ENCODE measurements at regions not wholly inside any gene's neighbourhood (a gene's known extent, or its start where the extent isn't known, plus 50 kb on each side); places are given as distances from the start of the nearest gene placed in this dataset.
"Not testable (repeated sequence)": the region's sequence is repeated elsewhere in the genome, so short reads cannot be mapped to it uniquely, and the experiment has no call there.

GRCh38 chr10:80952436-80952835, 414.7 kb downstream of the SH2D4B start:
- no peak for DNase-seq

- DNase-seq: no peak
Measured at GRCh38 chr10:80957161-80957560, 419.5 kb downstream of the SH2D4B start.

DNA sequence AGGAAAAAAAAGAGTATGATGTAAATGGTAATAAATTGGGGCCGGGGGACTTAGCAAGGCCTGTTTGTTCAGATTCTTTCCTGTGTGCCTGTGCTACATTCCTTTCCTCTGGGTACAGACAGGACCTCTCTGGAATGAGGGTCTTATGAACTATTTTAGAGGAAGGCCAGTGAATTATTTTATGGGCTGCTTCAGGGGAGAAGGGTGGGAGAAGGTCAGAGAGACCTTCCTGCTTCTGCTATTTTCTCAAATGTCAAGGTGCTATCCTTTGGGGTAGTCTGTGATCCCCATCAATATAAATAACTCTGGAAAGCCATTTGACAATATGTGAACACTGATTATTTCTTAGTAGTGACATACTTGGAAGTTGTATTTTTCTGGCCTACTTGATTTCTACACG, 426.5 kb downstream of the SH2D4B start:
- no peak for DNase-seq

DNA sequence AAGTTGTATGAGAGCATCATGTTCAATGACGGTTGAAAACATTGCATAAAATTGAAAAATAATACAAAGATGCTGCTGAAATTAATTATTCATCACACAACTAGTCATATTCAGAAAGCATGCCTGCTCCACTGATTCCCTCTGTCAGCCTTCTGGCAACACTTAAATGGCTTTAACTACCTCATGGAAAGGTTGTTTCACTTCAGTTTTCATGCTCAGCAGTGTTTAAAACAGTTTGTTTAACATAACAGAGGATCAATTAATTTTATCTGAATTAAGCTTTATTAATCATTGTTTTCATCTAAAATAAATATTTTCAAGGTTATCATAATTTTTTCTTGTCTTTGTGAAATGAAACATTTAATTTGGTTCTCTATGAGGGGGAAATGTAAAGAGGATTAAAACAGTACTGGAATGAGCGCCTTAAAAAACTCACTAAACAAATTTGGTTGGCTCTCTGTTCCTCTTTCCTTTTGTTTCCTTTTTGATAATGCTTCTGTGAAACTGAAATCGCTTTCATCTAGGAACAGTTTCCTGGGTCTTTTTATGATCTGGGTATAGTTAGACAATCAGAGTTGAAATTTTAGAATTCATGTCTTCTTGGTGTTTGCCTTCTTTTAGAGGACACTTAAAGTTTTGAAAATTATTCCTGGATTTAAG, 427.4 kb downstream of the SH2D4B start:
- no peak for DNase-seq

GRCh38 chr10:80966326-80966986, 428.8 kb downstream of the SH2D4B start:
- DNase-seq: no peak

DNA sequence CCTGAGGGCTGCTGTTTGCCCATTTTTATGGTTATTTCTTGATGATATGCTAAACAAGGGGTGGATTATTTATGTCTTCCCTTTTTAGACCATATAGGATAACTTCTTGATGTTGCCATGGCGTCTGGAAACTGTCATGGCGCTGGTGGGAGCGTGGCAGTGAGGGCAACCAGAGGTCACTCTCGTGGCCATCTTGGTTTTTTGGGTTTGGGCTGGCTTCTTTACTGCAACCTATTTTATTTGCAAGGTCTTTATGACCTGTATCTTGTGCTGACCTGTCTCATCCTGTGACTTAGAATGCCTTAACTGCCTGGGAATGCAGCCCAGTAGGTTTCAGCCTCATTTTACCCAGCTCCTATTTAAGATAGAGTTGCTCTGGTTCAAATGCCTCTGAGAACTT, 429.7 kb downstream of the SH2D4B start:
- not testable (repeated sequence) for DNase-seq

DNA sequence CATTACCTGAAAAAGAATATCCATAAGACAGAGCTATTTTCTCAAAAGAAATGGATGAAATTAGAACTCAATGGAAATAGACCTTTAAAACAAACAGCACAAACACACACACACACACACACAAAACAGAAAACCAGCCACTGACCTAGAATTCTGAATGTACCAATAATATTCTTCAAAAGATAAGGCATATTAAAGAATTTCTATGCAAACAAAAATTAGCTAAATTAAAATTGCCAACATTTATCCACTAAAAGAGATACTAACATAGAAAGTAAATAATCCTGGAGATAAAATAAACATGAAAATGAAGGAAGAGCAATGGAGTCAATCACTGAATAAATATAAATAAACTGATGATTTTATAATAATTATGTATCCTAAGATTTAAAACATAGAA, 431.2 kb downstream of the SH2D4B start:
- no peak for DNase-seq

DNA sequence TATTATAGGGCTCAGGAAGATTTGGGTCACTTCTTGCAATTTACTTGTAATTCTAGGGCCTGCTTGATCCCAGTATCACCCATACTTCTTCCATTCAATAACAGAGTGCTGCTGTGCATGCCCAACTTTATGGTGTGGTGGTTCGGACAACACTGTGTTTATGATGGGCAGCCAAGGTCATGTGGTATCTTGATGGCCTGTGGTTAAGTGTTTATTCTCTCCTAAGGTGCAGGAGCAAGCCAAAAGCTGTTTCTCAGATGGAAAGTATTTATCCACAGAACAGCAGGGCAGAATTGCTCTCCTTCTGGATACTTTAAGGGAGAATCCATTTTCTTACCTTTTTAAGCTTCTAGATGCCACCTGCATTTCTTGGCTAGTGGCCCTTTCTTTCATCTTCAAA, 433.8 kb downstream of the SH2D4B start:
- no peak for DNase-seq

GRCh38 chr10:80976658-80977057, 439.0 kb downstream of the SH2D4B start:
- no peak for DNase-seq

DNA sequence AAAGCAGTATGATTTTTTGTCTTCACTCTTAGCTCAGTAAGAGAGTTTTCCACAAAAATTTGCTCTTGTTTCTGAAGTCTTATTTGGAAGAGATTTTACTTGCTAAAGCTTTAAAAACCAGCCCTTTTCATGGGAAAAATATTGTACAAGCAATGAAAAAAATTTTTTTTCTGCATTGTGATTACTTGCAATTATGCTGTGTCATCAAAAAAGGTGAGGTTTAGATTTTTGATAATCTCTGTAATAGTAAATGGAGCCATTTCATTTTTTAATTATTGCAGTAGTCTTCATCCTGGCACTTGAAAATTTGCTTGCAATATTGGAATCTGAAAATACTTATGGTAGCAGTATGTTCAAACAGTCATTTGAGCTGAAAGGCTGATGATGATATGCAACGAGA, 447.4 kb downstream of the SH2D4B start:
- no peak for DNase-seq

GRCh38 chr10:80986596-80986995, 448.9 kb downstream of the SH2D4B start:
- no peak for DNase-seq

DNA sequence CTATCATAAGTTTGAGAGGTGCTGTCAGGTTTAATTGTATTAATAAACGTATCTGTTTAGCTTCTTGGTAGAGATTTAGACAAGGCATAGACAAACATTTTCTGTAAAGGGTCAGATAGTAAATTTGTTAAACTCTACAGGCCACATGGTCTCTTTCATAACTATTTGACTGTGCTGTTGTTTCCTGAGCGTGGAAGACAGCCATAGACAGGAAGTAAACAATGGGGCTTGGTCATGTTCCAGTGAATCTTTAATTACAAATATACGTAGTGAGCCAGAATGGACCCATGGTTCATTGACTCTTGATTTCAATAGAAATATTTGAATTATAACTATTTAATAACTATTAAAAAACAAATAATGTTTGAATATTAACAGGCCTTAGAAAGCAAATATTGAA, 451.1 kb downstream of the SH2D4B start:
- no peak for DNase-seq

- DNase-seq: peak; percentile 0
Measured at GRCh38 chr10:80996615-80997193, 459.0 kb downstream of the SH2D4B start.

- DNase-seq: no peak
Measured at GRCh38 chr10:81000781-81001180, 463.1 kb downstream of the SH2D4B start.

GRCh38 chr10:81002382-81002781, 464.7 kb downstream of the SH2D4B start:
- no peak for DNase-seq

DNA sequence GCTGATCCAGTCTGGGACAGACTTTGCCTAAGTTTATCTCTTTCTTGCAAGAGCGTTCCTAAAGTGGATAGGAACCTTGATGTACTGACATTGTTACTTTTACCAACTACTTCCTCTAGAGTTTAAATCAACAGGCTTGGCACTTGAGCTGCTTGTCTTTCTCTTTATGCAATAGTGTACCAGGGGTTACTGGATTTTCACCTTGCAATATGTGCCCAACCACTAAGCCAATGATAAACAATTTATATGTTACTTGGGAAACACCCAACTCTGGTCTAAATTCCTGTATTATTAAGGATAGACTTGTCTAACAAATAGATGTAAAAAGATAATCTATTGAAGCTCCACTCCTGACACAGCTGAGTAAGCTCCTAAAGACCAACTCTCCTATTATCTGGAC, 470.2 kb downstream of the SH2D4B start:
- DNase-seq: no peak

- no peak for DNase-seq
Measured at GRCh38 chr10:81008726-81009125, 471.0 kb downstream of the SH2D4B start.

DNA sequence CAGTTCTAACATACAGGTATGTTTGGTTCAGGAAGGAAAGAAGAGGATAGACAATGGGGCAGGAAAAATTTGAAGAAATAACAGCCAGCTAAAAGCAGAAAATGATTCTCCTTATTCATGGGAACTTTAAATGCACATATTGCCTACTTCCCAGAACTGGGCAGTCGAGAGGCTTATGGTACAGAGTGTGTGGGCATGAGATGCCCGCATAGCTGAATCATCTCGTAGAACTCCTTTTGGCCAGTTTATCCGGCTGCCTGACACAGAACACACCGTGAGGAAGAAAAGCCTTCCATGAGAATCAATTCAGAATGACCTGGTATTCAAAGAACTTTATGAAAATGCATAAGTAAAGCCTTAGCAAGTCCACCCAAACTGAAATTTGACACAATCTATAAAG, 471.6 kb downstream of the SH2D4B start:
- no peak for DNase-seq

- DNase-seq: no peak
Measured at GRCh38 chr10:81013771-81014170, 476.1 kb downstream of the SH2D4B start.

DNA sequence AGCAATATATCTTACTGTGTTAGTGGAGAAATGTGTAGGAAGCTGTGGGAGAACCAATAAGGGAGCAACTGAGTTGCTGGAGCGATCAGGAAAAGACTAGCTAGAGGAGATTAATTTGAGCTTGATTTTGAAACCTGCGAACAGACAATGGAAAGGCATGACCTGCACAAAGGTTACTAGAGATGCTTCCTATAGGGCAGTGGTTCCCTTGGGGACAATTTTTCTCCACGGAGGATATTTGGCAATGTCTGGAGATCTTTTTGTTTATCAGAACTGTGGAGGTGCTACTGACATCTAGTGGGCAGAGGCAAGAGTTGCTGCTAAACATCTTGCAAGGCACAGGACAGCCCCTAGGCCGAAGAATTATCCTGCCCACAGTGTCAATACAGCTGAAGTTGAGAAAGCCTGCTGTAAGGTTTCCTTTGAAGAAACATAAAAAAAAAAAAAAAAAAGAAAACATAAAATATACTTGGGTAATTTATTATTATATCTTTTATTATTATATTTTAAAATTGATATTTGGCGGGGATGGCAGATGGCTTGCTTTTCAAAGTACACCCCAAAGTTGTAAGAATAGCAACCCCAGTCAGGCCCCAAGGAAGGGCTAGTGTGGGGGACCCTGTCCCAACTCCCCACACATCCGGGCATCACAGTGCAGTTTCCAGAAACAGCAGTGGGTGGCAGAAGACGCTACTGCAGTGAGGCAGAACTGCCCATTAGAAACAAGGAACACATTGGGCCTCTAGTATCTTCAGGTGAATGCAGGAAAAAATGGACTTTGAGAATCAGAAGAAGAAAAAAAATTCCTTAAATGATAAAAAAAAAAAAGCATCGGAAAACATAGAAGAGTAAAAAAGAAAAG, 481.6 kb downstream of the SH2D4B start:
- DNase-seq: peak; percentile 41

GRCh38 chr10:81021428-81022129, 483.9 kb downstream of the SH2D4B start:
- no peak for DNase-seq

GRCh38 chr10:81026591-81026990, 488.9 kb downstream of the SH2D4B start:
- no peak for DNase-seq

GRCh38 chr10:81027223-81027622, 489.5 kb downstream of the SH2D4B start:
- DNase-seq: no peak

Data from NCI-H69 (cell line).